ENCODE measurements at regions not wholly inside any gene's neighbourhood (a gene's known extent, or its start where the extent isn't known, plus 50 kb on each side); places are given as distances from the start of the nearest gene placed in this dataset.

GRCh38 chr2:65550246-65550645 is 117.8 kb upstream of the SPRED2 start:
- no peak for TF ChIP-seq CEBPB (IDR thresholded peaks at IDR 0.05)
- TF ChIP-seq USF1 (IDR thresholded peaks at IDR 0.05) = no peak
- no peak for TF ChIP-seq YY1 (IDR thresholded peaks at IDR 0.05; ENCODE audit: low read depth)
- TF ChIP-seq TEAD4 (IDR thresholded peaks at IDR 0.05) = no peak
- TF ChIP-seq EP300 (IDR thresholded peaks at IDR 0.05; ENCODE audit: borderline replicate concordance) = no peak
- TF ChIP-seq REST (IDR thresholded peaks at IDR 0.05; ENCODE audit: low read depth) = no peak
- no peak for TF ChIP-seq TCF12 (IDR thresholded peaks at IDR 0.05; ENCODE audit: low read depth)
- no peak for TF ChIP-seq FOXM1 (IDR thresholded peaks at IDR 0.05; ENCODE audit: borderline replicate concordance, low read depth)
- TF ChIP-seq RAD21 (IDR thresholded peaks at IDR 0.05; ENCODE audit: low read depth) = no peak
- no peak for TF ChIP-seq NFIC (IDR thresholded peaks at IDR 0.05)
